Epithelial cell of prostate (primary cell): ENCODE measurements at regions not wholly inside any gene's neighbourhood (a gene's known extent, or its start where the extent isn't known, plus 50 kb on each side); places are given as distances from the start of the nearest gene placed in this dataset.
"Not testable (repeated sequence)": the region's sequence is repeated elsewhere in the genome, so short reads cannot be mapped to it uniquely, and the experiment has no call there.

Source experiments
- DNase-seq: peaks from one replicate; pipeline ENCODE4 v3.0.0-alpha.2; 2011; ENCODE audit warnings: low read depth, low spot score
- H3K27ac ChIP-seq: fragments of 450-650 bp; 2 replicates; pipeline ENCODE4 v1.5.1; 2017; ENCODE audit warnings: mild to moderate bottlenecking

- DNase-seq, result no peak
- peak overlapping the region; percentile 94 for H3K27ac ChIP-seq
Measured at GRCh38 chr7:54947266-54947665, 71.6 kb upstream of the EGFR start.

GRCh38 chr7:54949514-54949913 lies 69.3 kb upstream of the EGFR start:
- not testable (repeated sequence) for DNase-seq, H3K27ac ChIP-seq

GRCh38 chr7:54955296-54955695 lies 63.5 kb upstream of the EGFR start:
- DNase-seq, result no peak
- H3K27ac ChIP-seq, result no peak overlapping the region

- H3K27ac ChIP-seq, result no peak overlapping the region
- no peak for DNase-seq
Measured at GRCh38 chr7:54955696-54956420, 63.0 kb upstream of the EGFR start.

- no peak overlapping the region for H3K27ac ChIP-seq
- no peak for DNase-seq
Measured at GRCh38 chr7:54956865-54957264, 62.0 kb upstream of the EGFR start.

GRCh38 chr7:54960517-54960916 lies 58.3 kb upstream of the EGFR start:
- peak overlapping the region; percentile 42 for H3K27ac ChIP-seq
- peak; percentile 72 for DNase-seq

- DNase-seq, result no peak
Measured at GRCh38 chr7:54961391-54961790, 57.4 kb upstream of the EGFR start.

GRCh38 chr7:54963155-54963554 lies 55.7 kb upstream of the EGFR start:
- no peak for DNase-seq
- H3K27ac ChIP-seq, result peak overlapping the region; percentile 54

More at GRCh38 chr7:54961391-54961790, 57.4 kb upstream of the EGFR start:
- peak overlapping the region; percentile 42 for H3K27ac ChIP-seq

- H3K27ac ChIP-seq, result peak overlapping the region; percentile 54
- no peak for DNase-seq
Measured at GRCh38 chr7:54964136-54964535, 54.7 kb upstream of the EGFR start.

- peak overlapping the region; percentile 95 for H3K27ac ChIP-seq
- DNase-seq, result peak; percentile 99
Measured at GRCh38 chr7:54967377-54967776, 51.4 kb upstream of the EGFR start.

- DNase-seq, result no peak
- peak overlapping the region; percentile 95 for H3K27ac ChIP-seq
Measured at GRCh38 chr7:54968018-54968417, 50.8 kb upstream of the EGFR start.
